Lower lobe of right lung (tissue), 2 donors: ENCODE measurements at regions not wholly inside any gene's neighbourhood (a gene's known extent, or its start where the extent isn't known, plus 50 kb on each side); places are given as distances from the start of the nearest gene placed in this dataset.
"Not testable (repeated sequence)": the region's sequence is repeated elsewhere in the genome, so short reads cannot be mapped to it uniquely, and the experiment has no call there.

Experiments
- ATAC-seq, 2 donors: fragments of 200-7000 bp; cut with Tn5 transposase; one replicate each; pipeline ENCODE4 v1.9.1; 2020 to 2022; ENCODE audit warnings: mild to moderate bottlenecking in 2 of 2, moderate library complexity in 2 of 2
- DNase-seq: peaks from one replicate; pipeline ENCODE4 v3.0.0-alpha.2; 2020
- H3K27ac ChIP-seq: fragments of 200-600 bp; one replicate; pipeline ENCODE4 v1.8.0; 2022
- H3K27me3 ChIP-seq: fragments of 200-600 bp; one replicate; pipeline ENCODE4 v1.8.0; 2022; ENCODE audit warnings: low read depth
- H3K36me3 ChIP-seq: fragments of 200-600 bp; one replicate; pipeline ENCODE4 v1.8.0; 2022; ENCODE audit warnings: mild to moderate bottlenecking
- H3K4me1 ChIP-seq: fragments of 200-600 bp; one replicate; pipeline ENCODE4 v1.8.0; 2022
- H3K4me3 ChIP-seq: fragments of 200-600 bp; one replicate; pipeline ENCODE4 v1.8.0; 2022; ENCODE audit warnings: mild to moderate bottlenecking
- H3K9me3 ChIP-seq: fragments of 200-600 bp; one replicate; pipeline ENCODE4 v1.8.0; 2022
- CTCF ChIP-seq: fragments of 200-600 bp; IDR thresholded peaks from one replicate; pipeline ENCODE4 v1.8.0; 2022; ENCODE audit warnings: antibody characterized with exemption, mild to moderate bottlenecking
- intact Hi-C: fragments of 100-400 bp; cut with DNase I; formaldehyde crosslinking; loops from one replicate; pipeline ENCODE4 v1.11.0; 2022
- donor health status: DM: no; HTN: yes; CAD: no; lungs with severe emphysema.

- H3K4me3 ChIP-seq = no peak overlapping the region
- no peaks in the 10 kb centered on the region for H3K4me1 ChIP-seq
- no peak for ATAC-seq
- intact Hi-C loops = no loop called here
- no peaks in the 10 kb centered on the region for H3K9me3 ChIP-seq
- no peak overlapping the region for H3K27ac ChIP-seq
- no peaks in the 10 kb centered on the region for H3K27me3 ChIP-seq
- TF ChIP-seq CTCF = no peak
- no peak for DNase-seq
- no peaks in the 10 kb centered on the region for H3K36me3 ChIP-seq
Observed at GRCh38 chr5:106640511-106640910, 1030.2 kb downstream of the EFNA5 start.

- Histone ChIP-seq H3K36me3 (no peaks in the 10 kb centered on the region), H3K27me3 (no peaks in the 10 kb centered on the region), H3K9me3 (no peaks in the 10 kb centered on the region), H3K4me1 (no peaks in the 10 kb centered on the region), H3K4me3 (no peak overlapping the region), H3K27ac (no peak overlapping the region)
- ATAC-seq (no peak), DNase-seq (no peak)
- TF ChIP-seq CTCF = no peak
- intact Hi-C loops = no loop called here
Observed at GRCh38 chr5:106639488-106639887, 1031.2 kb downstream of the EFNA5 start.

- Histone ChIP-seq H3K4me1 (no peaks in the 10 kb centered on the region), H3K9me3 (no peaks in the 10 kb centered on the region), H3K27me3 (no peaks in the 10 kb centered on the region), H3K27ac (no peak overlapping the region), H3K36me3 (no peaks in the 10 kb centered on the region), H3K4me3 (no peak overlapping the region)
- ATAC-seq (no peak), DNase-seq (no peak)
- intact Hi-C loops = no loop called here
- no peak for TF ChIP-seq CTCF
Observed at GRCh38 chr5:106637275-106637674, 1033.5 kb downstream of the EFNA5 start.

GRCh38 chr5:106634375-106634774, 1036.4 kb downstream of the EFNA5 start:
- ATAC-seq = no peak
- no peak overlapping the region for H3K27ac ChIP-seq

GRCh38 chr5:106633825-106634224, 1036.9 kb downstream of the EFNA5 start:
- Histone ChIP-seq H3K27me3 (no peaks in the 10 kb centered on the region), H3K4me1 (no peaks in the 10 kb centered on the region), H3K27ac (no peak overlapping the region), H3K36me3 (no peaks in the 10 kb centered on the region), H3K9me3 (no peaks in the 10 kb centered on the region), H3K4me3 (no peak overlapping the region)
- TF ChIP-seq CTCF = no peak
- ATAC-seq = no peak
- intact Hi-C loops = no loop called here
- DNase-seq = no peak

More at GRCh38 chr5:106634375-106634774, 1036.4 kb downstream of the EFNA5 start:
- intact Hi-C loops = no loop called here
- no peak for TF ChIP-seq CTCF
- H3K36me3 ChIP-seq = no peaks in the 10 kb centered on the region
- H3K9me3 ChIP-seq = no peaks in the 10 kb centered on the region
- H3K4me3 ChIP-seq = no peak overlapping the region
- no peak for DNase-seq
- H3K27me3 ChIP-seq = no peaks in the 10 kb centered on the region
- H3K4me1 ChIP-seq = no peaks in the 10 kb centered on the region

- H3K27ac ChIP-seq, intact Hi-C loops, H3K36me3 ChIP-seq, ATAC-seq, H3K9me3 ChIP-seq, H3K4me1 ChIP-seq, H3K27me3 ChIP-seq, DNase-seq, H3K4me3 ChIP-seq: not testable (repeated sequence)
Observed at GRCh38 chr5:106628456-106628855, 1042.3 kb downstream of the EFNA5 start.
